ENCODE measurements at regions not wholly inside any gene's neighbourhood (a gene's known extent, or its start where the extent isn't known, plus 50 kb on each side); places are given as distances from the start of the nearest gene placed in this dataset.
"Not testable (repeated sequence)": the region's sequence is repeated elsewhere in the genome, so short reads cannot be mapped to it uniquely, and the experiment has no call there.

GRCh38 chr6:69570106-69570505, 226.7 kb downstream of the LMBRD1 start:
- Histone ChIP-seq H3K4me1 (ENCODE audit: insufficient read depth, poor library complexity, severe bottlenecking) (no peaks in the 10 kb centered on the region), H3K27me3 (ENCODE audit: insufficient read depth, poor library complexity, severe bottlenecking) (no peaks in the 10 kb centered on the region), H3K36me3 (ENCODE audit: low read depth) (no peaks in the 10 kb centered on the region), H3K27ac (ENCODE audit: poor library complexity, severe bottlenecking) (no peak overlapping the region), H3K9me3 (ENCODE audit: severe bottlenecking) (no peaks in the 10 kb centered on the region), H3K4me3 (ENCODE audit: severe bottlenecking) (no peak overlapping the region)
- TF ChIP-seq, protein P1, sequence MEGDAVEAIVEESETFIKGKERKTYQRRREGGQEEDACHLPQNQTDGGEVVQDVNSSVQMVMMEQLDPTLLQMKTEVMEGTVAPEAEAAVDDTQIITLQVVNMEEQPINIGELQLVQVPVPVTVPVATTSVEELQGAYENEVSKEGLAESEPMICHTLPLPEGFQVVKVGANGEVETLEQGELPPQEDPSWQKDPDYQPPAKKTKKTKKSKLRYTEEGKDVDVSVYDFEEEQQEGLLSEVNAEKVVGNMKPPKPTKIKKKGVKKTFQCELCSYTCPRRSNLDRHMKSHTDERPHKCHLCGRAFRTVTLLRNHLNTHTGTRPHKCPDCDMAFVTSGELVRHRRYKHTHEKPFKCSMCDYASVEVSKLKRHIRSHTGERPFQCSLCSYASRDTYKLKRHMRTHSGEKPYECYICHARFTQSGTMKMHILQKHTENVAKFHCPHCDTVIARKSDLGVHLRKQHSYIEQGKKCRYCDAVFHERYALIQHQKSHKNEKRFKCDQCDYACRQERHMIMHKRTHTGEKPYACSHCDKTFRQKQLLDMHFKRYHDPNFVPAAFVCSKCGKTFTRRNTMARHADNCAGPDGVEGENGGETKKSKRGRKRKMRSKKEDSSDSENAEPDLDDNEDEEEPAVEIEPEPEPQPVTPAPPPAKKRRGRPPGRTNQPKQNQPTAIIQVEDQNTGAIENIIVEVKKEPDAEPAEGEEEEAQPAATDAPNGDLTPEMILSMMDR (IDR thresholded peaks at IDR 0.05; ENCODE audit: poor library complexity, severe bottlenecking), result no peak
- DNase-seq (ENCODE audit: low spot score), result no peak
- ATAC-seq (ENCODE audit: low read depth), result no peak

GRCh38 chr6:69560597-69560996, 236.2 kb downstream of the LMBRD1 start:
- H3K4me3 ChIP-seq (ENCODE audit: severe bottlenecking); H3K36me3 ChIP-seq (ENCODE audit: low read depth); H3K4me1 ChIP-seq (ENCODE audit: insufficient read depth, poor library complexity, severe bottlenecking); DNase-seq (ENCODE audit: low spot score); ATAC-seq (ENCODE audit: low read depth); H3K27ac ChIP-seq (ENCODE audit: poor library complexity, severe bottlenecking); H3K27me3 ChIP-seq (ENCODE audit: insufficient read depth, poor library complexity, severe bottlenecking); H3K9me3 ChIP-seq (ENCODE audit: severe bottlenecking): not testable (repeated sequence)

DNA sequence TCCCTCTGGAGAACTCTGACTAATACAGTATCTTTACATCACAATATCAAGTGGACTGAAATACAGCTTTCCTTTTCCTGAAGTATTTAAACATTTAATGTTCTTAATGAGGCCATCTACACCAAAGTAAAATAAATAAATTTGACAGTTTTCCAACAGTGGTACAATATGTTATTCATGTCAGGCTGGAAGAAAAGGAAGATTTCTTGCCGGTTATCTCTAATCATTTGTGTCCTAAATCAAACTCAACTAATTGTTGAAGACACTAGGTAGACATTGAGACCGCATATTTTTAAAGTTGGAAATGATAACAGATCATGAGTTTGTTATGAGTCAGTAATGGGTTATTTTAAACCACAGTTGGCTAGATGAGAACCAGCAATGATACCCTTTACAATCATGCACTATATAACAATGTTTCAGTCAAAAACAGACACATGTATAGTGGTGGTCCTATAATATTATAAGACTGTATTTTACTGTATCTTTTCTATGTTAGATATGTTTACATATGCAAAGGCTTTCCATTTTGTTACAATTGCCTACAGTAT, 241.6 kb downstream of the LMBRD1 start:
- DNase-seq (ENCODE audit: low spot score), result no peak

GRCh38 chr6:69542494-69542893, 254.3 kb downstream of the LMBRD1 start:
- TF ChIP-seq, protein P1 (IDR thresholded peaks at IDR 0.05; ENCODE audit: poor library complexity, severe bottlenecking), result no peak
- H3K27me3 ChIP-seq (ENCODE audit: insufficient read depth, poor library complexity, severe bottlenecking), result no peaks in the 10 kb centered on the region
- H3K4me3 ChIP-seq (ENCODE audit: severe bottlenecking), result no peak overlapping the region
- no peaks in the 10 kb centered on the region for H3K9me3 ChIP-seq (ENCODE audit: severe bottlenecking)
- no peaks in the 10 kb centered on the region for H3K4me1 ChIP-seq (ENCODE audit: insufficient read depth, poor library complexity, severe bottlenecking)
- H3K27ac ChIP-seq (ENCODE audit: poor library complexity, severe bottlenecking), result no peak overlapping the region
- no peak for ATAC-seq (ENCODE audit: low read depth)
- no peak for DNase-seq (ENCODE audit: low spot score)
- no peaks in the 10 kb centered on the region for H3K36me3 ChIP-seq (ENCODE audit: low read depth)

More for the DNA sequence above, 241.6 kb downstream of the LMBRD1 start:
- Histone ChIP-seq H3K36me3 (ENCODE audit: low read depth) (no peaks in the 10 kb centered on the region), H3K9me3 (ENCODE audit: severe bottlenecking) (no peaks in the 10 kb centered on the region), H3K27me3 (ENCODE audit: insufficient read depth, poor library complexity, severe bottlenecking) (no peaks in the 10 kb centered on the region), H3K4me3 (ENCODE audit: severe bottlenecking) (no peak overlapping the region), H3K27ac (ENCODE audit: poor library complexity, severe bottlenecking) (no peak overlapping the region), H3K4me1 (ENCODE audit: insufficient read depth, poor library complexity, severe bottlenecking) (no peaks in the 10 kb centered on the region)
- ATAC-seq (ENCODE audit: low read depth), result no peak
- TF ChIP-seq, protein P1 (IDR thresholded peaks at IDR 0.05; ENCODE audit: poor library complexity, severe bottlenecking), result no peak

DNA sequence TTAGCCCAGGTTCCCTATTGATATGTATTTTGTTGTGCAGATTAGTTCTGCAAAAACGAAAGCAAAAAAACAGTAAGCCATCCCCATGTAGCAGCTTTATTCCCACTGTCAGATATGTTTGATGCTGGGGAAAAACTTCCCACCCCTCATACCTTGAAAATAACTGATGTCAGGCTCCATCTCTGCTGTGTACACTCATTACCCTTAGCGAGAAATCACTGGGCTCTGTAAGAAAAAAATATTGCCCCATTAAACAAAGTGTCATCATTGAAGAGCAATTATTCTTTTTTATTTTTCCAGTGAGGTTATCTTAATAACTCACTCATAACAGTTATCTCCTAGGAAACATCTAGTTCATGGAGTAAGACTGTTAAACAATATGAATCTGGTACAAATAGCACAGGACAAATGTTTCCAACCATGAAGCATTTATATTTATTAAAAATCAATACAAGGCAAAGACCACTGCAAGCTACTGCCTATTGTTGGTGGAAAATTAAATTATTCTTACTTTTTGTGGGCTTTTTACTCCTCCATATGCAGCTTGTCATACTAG, 268.8 kb downstream of the LMBRD1 start:
- H3K4me1 ChIP-seq (ENCODE audit: insufficient read depth, poor library complexity, severe bottlenecking), result no peaks in the 10 kb centered on the region
- H3K4me3 ChIP-seq (ENCODE audit: severe bottlenecking), result no peak overlapping the region
- H3K27ac ChIP-seq (ENCODE audit: poor library complexity, severe bottlenecking), result no peak overlapping the region
- H3K27me3 ChIP-seq (ENCODE audit: insufficient read depth, poor library complexity, severe bottlenecking), result no peaks in the 10 kb centered on the region
- H3K9me3 ChIP-seq (ENCODE audit: severe bottlenecking), result no peaks in the 10 kb centered on the region
- TF ChIP-seq, protein P1 (IDR thresholded peaks at IDR 0.05; ENCODE audit: poor library complexity, severe bottlenecking), result no peak
- ATAC-seq (ENCODE audit: low read depth) (no peak), DNase-seq (ENCODE audit: low spot score) (no peak)
- H3K36me3 ChIP-seq (ENCODE audit: low read depth), result no peaks in the 10 kb centered on the region

DNA sequence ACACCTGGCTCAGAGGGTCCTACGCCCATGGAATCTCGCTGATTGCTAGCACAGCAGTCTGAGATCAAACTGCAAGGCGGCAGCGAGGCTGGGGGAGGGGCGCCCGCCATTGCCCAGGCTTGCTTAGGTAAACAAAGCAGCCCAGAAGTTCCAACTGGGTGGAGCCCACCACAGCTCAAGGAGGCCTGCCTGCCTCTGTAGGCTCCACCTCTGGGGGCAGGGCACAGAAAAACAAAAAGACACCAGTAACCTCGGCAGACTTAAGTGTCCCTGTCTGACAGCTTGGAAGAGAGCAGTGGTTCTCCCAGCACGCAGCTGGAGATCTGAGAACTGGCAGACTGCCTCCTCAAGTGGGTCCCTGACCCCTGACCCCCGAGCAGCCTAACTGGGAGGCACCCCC, 281.3 kb downstream of the LMBRD1 start:
- H3K4me1 ChIP-seq (ENCODE audit: insufficient read depth, poor library complexity, severe bottlenecking); H3K9me3 ChIP-seq (ENCODE audit: severe bottlenecking); H3K27me3 ChIP-seq (ENCODE audit: insufficient read depth, poor library complexity, severe bottlenecking); ATAC-seq (ENCODE audit: low read depth); H3K27ac ChIP-seq (ENCODE audit: poor library complexity, severe bottlenecking); DNase-seq (ENCODE audit: low spot score); H3K4me3 ChIP-seq (ENCODE audit: severe bottlenecking); H3K36me3 ChIP-seq (ENCODE audit: low read depth): not testable (repeated sequence)

All from RWPE2 (cell line).